ENCODE measurements at regions not wholly inside any gene's neighbourhood (a gene's known extent, or its start where the extent isn't known, plus 50 kb on each side); places are given as distances from the start of the nearest gene placed in this dataset.
"Not testable (repeated sequence)": the region's sequence is repeated elsewhere in the genome, so short reads cannot be mapped to it uniquely, and the experiment has no call there.

DNA sequence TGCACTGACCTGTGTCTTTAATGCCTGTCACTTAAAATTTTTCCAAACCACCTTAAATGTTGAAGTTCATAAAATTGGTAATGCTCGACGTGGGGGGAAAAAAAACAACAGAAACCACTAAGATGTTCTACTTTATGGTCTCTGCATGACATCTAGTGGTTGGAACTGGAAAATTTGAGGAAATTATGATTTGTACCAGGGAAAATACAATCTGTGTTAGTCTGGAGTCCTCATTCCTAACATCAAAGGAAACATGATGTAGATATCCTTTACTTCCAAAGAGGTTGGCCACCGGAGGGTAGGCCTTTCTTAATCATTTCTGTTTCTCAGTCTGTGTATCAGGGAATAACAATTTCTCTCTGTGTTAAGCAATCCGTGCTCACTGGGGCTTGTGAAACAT is 941.0 kb downstream of the LTN1 start:
- peaks cover 14% of the 10 kb centered on the region for H3K4me1 Mint-ChIP-seq
- not testable (repeated sequence) for H3K4me3 Mint-ChIP-seq; H3K9me3 Mint-ChIP-seq; H3K36me3 Mint-ChIP-seq (ENCODE audit: low read depth); H3K27ac Mint-ChIP-seq (ENCODE audit: unreplicated experiment); H3K27me3 Mint-ChIP-seq (ENCODE audit: low read depth)
- TF ChIP-seq, protein P1, sequence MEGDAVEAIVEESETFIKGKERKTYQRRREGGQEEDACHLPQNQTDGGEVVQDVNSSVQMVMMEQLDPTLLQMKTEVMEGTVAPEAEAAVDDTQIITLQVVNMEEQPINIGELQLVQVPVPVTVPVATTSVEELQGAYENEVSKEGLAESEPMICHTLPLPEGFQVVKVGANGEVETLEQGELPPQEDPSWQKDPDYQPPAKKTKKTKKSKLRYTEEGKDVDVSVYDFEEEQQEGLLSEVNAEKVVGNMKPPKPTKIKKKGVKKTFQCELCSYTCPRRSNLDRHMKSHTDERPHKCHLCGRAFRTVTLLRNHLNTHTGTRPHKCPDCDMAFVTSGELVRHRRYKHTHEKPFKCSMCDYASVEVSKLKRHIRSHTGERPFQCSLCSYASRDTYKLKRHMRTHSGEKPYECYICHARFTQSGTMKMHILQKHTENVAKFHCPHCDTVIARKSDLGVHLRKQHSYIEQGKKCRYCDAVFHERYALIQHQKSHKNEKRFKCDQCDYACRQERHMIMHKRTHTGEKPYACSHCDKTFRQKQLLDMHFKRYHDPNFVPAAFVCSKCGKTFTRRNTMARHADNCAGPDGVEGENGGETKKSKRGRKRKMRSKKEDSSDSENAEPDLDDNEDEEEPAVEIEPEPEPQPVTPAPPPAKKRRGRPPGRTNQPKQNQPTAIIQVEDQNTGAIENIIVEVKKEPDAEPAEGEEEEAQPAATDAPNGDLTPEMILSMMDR (conservative IDR thresholded peaks at IDR 0.05): peak; percentile 78
- DNase-seq (ENCODE audit: low read depth, low spot score): peak; percentile 1

DNA sequence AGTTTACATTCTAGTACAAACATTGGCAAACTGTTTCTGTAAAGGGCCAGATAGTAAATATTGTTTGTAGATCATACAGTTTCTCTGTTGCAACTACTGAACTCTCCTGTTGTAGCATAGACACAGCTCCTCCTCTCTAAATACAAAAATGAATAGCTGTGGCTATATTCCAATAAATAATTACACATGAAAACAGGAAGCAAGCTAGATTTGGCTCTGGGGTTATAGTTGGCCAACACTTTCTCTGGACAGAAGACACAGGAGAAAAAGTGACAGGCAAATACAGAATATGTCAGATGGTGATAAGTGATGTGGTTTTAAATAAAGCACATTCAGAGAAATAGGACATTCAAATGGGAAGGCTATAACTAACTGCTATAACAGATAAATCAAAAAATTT is 957.0 kb downstream of the LTN1 start:
- peaks cover 24% of the 10 kb centered on the region for H3K36me3 Mint-ChIP-seq (ENCODE audit: low read depth)
- H3K27me3 Mint-ChIP-seq (ENCODE audit: low read depth); H3K4me1 Mint-ChIP-seq; DNase-seq (ENCODE audit: low read depth, low spot score); H3K27ac Mint-ChIP-seq (ENCODE audit: unreplicated experiment); H3K4me3 Mint-ChIP-seq: not testable (repeated sequence)
- peaks cover 28% of the 10 kb centered on the region for H3K9me3 Mint-ChIP-seq

DNA sequence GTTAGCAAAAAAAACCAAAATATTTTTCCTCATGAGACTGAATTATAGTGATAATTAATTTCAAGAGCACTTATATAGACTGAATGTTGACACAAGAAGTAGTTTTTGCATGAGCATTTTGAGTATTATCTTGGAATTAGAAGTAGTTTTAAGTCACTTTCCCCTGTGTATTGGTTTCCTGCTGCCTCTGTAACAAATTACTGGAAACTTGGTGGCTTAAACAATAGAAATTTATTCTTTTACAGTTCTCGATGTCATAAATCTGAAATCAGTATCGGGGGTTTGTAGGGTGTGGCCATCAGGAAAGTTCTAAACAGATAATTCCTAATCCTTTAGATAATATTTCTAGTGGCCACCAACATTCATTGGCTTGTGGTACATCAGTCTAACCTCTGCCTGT is 957.8 kb downstream of the LTN1 start:
- H3K4me1 Mint-ChIP-seq; DNase-seq (ENCODE audit: low read depth, low spot score); H3K27me3 Mint-ChIP-seq (ENCODE audit: low read depth); H3K27ac Mint-ChIP-seq (ENCODE audit: unreplicated experiment); H3K4me3 Mint-ChIP-seq: not testable (repeated sequence)
- peaks cover 27% of the 10 kb centered on the region for H3K9me3 Mint-ChIP-seq
- peaks cover 25% of the 10 kb centered on the region for H3K36me3 Mint-ChIP-seq (ENCODE audit: low read depth)

DNA sequence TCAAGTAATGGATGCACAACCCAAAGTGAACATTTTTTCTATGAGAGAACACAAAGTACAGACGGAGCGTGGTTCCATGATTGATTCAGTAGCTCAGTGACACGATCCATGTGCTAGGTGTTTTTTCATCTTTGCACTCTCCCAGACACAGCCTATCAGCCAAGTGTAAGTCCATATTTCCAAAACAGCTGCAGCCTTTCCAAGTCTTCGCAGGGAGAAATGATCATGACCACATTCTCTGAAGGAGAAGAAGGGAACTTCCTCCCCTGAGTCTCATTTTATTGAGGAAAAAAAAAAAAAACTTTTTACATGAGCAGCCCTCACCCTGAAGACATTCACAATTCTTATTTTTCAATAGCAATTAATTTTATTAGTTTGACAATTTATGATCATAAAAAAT is 958.3 kb downstream of the LTN1 start:
- not testable (repeated sequence) for H3K27ac Mint-ChIP-seq (ENCODE audit: unreplicated experiment); H3K27me3 Mint-ChIP-seq (ENCODE audit: low read depth); H3K4me1 Mint-ChIP-seq; DNase-seq (ENCODE audit: low read depth, low spot score); H3K4me3 Mint-ChIP-seq
- H3K36me3 Mint-ChIP-seq (ENCODE audit: low read depth): peaks cover 26% of the 10 kb centered on the region
- H3K9me3 Mint-ChIP-seq: peaks cover 28% of the 10 kb centered on the region

DNA sequence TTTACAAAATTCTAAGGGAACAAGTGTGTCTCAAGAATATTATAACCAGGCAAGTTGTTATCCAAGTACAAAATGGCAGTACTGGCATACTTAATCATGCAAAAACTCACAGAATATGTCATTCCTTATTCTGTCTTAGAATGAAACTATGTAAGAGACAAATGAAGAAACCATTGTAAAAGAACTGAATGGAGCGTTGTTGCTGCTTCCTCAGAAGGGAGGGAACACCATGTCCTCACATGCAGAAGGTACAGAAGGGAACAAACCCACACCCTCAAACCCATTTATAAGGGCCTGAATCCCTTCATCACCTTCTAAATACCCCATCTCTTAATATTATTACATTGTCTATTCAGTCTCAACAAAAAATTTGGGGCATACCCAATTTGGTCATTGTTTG is 960.0 kb downstream of the LTN1 start:
- H3K9me3 Mint-ChIP-seq: peaks cover 21% of the 10 kb centered on the region
- H3K27me3 Mint-ChIP-seq (ENCODE audit: low read depth); H3K4me3 Mint-ChIP-seq: not testable (repeated sequence)

DNA sequence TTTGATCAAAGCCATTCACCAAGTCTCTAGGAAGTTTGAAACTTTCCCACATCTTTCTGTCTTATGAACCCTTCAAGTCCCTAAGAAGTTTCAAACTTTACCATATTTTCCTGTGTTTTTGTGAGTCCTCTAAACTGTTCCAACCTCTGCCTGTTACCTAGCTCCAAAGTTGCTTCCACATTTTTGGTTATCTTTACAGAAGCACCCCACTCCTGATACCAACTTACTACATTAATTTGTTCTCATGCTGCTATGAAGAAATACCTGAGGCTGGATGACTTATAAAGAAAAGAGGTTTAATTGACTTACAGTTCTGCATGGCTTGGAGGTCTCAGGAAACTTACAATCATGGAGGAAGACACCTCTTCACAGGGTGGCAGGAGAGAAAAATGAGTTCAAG is 961.6 kb downstream of the LTN1 start:
- not testable (repeated sequence) for H3K27me3 Mint-ChIP-seq (ENCODE audit: low read depth); H3K4me1 Mint-ChIP-seq; DNase-seq (ENCODE audit: low read depth, low spot score); H3K27ac Mint-ChIP-seq (ENCODE audit: unreplicated experiment); H3K4me3 Mint-ChIP-seq
- Mint-ChIP-seq H3K36me3 (ENCODE audit: low read depth) (peaks cover 20% of the 10 kb centered on the region), H3K9me3 (peaks cover 21% of the 10 kb centered on the region)

More for the DNA sequence above, 960.0 kb downstream of the LTN1 start:
- peaks cover 20% of the 10 kb centered on the region for H3K36me3 Mint-ChIP-seq (ENCODE audit: low read depth)
- H3K27ac Mint-ChIP-seq (ENCODE audit: unreplicated experiment); DNase-seq (ENCODE audit: low read depth, low spot score); H3K4me1 Mint-ChIP-seq: not testable (repeated sequence)

DNA sequence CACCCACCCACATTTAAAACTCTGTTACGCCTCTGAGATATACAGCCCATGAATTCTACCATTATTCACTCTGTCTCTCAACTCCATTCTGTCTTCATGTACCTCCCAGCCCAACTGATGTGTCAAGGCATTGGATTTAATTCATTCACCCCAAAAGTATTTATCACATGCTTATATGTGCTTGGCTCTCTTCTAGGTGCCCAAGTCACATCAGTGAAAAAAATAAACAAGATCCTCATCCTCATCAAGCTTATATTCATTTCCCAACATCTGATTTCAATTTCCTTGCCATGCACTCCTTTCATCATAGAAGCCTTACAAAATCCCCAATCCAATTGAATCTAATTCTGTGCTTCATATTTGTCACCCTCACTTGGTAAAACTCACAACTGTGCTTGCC is 967.6 kb downstream of the LTN1 start:
- Mint-ChIP-seq H3K4me3 (no peak overlapping the region), H3K27ac (ENCODE audit: unreplicated experiment) (no peak overlapping the region), H3K36me3 (ENCODE audit: low read depth) (peaks cover 4% of the 10 kb centered on the region), H3K27me3 (ENCODE audit: low read depth) (no peaks in the 10 kb centered on the region), H3K9me3 (peaks cover 4% of the 10 kb centered on the region), H3K4me1 (no peaks in the 10 kb centered on the region)
- DNase-seq (ENCODE audit: low read depth, low spot score): no peak
- TF ChIP-seq, protein P1 (conservative IDR thresholded peaks at IDR 0.05): no peak

DNA sequence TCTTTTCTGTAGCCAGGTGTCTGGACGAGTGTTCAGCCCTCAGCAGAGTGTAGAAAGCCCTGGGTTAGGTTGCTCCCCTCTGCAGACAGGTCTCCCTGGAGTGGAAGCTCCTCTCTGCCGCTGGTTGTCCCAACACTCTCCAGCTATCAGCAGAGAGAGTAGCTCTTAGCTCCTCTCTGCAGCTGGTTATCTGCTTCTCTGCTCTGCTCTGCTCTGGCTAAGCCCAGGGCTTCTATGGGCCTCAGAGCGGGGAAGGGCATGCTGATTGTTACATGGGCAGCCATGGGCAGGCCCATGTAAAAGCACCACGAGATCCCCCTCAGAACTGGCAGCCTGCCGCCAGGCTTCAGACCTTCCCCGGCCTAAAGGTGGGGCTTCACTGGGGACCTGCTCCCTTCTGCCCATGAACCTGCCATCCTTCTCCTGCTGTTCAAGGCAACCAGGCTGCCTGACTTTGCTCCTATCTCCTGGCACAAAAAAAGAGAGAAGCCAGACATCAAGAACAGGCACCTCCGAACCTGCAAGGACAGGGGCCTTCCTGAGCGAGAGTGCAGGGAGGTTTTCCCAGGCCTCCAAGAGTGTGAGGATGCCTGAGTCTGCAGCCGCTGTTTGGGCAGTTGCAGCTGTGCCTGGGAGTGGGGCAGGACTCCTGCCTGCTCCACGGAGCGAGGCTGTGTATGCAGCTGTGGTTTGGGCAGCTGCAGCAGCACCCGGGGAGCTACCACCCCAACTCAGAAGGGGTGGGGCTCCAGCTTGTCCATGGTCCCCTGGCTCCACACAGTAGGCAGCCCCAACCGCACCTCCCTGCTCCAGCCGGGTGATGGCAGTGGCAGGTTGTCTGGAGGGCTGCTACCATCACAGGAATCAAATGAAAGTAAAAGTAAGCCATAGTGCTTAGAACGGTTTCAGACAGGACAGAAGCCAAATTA is 973.7 kb downstream of the LTN1 start:
- no peak for DNase-seq (ENCODE audit: low read depth, low spot score)
- Mint-ChIP-seq H3K4me3 (no peak overlapping the region), H3K36me3 (ENCODE audit: low read depth) (no peaks in the 10 kb centered on the region), H3K27ac (ENCODE audit: unreplicated experiment) (peak overlapping the region; percentile 50), H3K4me1 (no peaks in the 10 kb centered on the region), H3K27me3 (ENCODE audit: low read depth) (no peaks in the 10 kb centered on the region), H3K9me3 (no peaks in the 10 kb centered on the region)
- TF ChIP-seq, protein P1 (conservative IDR thresholded peaks at IDR 0.05): no peak

Measured in neural crest cell (in vitro differentiated cells).